DOHH2 (cell line): ENCODE measurements at regions not wholly inside any gene's neighbourhood (a gene's known extent, or its start where the extent isn't known, plus 50 kb on each side); places are given as distances from the start of the nearest gene placed in this dataset.

Experiments used
- CTCF ChIP-seq: fragments of 200-600 bp; sonication (generic); IDR thresholded peaks from one replicate; pipeline ENCODE4 v1.5.1; 2014; ENCODE audit warnings: antibody characterized with exemption, mild to moderate bottlenecking, low read depth, low read length; ENCODE audit not compliant: poor library complexity, severe bottlenecking
- EZH2phosphoT487 ChIP-seq: fragments of 200-600 bp; sonication (generic); IDR thresholded peaks from 2 replicates; pipeline ENCODE4 v1.6.1; 2017; ENCODE audit warnings: borderline replicate concordance, mild to moderate bottlenecking, antibody characterized with exemption, low read length, moderate library complexity, mixed read lengths

GRCh38 chr14:49999826-50000379 lies 107.0 kb downstream of the ARF6 start:
- no peak for TF ChIP-seq CTCF
- TF ChIP-seq EZH2phosphoT487: no peak
